ENCODE measurements at regions not wholly inside any gene's neighbourhood (a gene's known extent, or its start where the extent isn't known, plus 50 kb on each side); places are given as distances from the start of the nearest gene placed in this dataset.
"Not testable (repeated sequence)": the region's sequence is repeated elsewhere in the genome, so short reads cannot be mapped to it uniquely, and the experiment has no call there.

DNA sequence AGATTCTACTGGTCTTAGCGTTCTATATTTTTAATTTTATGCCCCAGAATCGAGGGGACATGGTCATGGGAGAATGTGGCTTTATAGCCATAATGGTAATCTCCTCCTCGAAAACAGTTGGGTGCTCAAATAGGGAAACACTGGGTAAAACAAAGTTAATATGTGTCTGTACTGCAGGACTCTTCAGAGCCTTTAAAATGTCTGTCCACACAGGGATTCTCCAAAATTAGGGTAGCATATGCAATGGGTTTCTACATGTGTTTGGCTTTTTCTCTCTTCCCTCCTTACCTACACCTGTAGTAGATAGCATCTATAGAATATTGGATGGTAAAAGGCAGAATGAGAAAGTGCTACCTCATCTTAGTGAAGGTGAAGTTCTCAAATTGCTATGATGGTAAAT, 130.0 kb upstream of the NR3C1 start:
- Histone ChIP-seq H3K9me3 (no peaks in the 10 kb centered on the region), H3K4me3 (no peak overlapping the region), H3K4me1 (no peaks in the 10 kb centered on the region), H3K27me3 (ENCODE audit: low read depth) (no peaks in the 10 kb centered on the region), H3K36me3 (replicated peaks) (no peaks in the 10 kb centered on the region)
- no peak for DNase-seq (ENCODE audit: low spot score in 2 of 2)
- in situ Hi-C loops (cut with MboI; ENCODE audit: low sequenced_read_pairs), result no loop called here

DNA sequence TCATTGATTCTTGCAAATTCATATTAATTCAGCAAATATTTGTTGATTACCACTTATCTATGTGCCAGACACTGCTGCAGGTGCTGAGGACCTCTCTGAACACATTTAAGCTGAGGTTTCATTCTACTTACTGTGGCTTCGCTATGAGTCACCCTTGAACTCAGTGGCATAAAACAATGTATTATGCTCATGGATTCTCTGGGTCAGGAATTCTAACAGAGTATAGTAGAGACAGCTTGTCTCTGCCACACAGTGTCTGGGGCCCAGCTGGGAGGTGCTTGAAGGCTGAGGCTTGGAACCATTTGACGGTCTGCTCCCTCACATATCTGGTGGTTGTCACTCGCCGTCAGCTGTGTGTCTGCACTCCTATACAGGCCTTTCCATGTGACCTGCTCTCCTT, 124.3 kb upstream of the NR3C1 start:
- in situ Hi-C loops (cut with MboI; ENCODE audit: low sequenced_read_pairs), result no loop called here
- H3K4me3 ChIP-seq, result no peak overlapping the region

DNA sequence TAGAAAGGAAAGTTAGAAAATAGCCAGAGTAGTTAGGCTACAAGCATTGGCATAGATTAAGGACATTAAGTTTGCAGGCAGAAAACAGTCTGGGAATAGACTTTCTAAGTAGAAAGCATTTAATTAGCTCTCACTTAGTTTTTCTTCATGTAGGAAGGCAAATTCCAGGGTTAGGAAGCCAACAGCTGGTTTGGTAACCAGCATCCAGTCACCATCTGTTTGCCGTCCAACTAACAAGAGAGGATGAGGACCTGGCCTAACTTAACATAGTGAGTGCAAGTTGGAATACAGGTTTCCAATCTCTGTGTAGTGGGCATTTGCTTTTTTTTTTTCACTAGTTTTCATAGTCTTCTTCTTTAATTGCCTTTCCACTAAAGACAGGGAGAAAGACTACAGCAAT, 121.7 kb upstream of the NR3C1 start:
- Histone ChIP-seq H3K9me3 (no peaks in the 10 kb centered on the region), H3K4me1 (no peaks in the 10 kb centered on the region), H3K36me3 (replicated peaks) (no peaks in the 10 kb centered on the region), H3K4me3 (no peak overlapping the region), H3K27me3 (ENCODE audit: low read depth) (no peaks in the 10 kb centered on the region)
- no peak for DNase-seq (ENCODE audit: low spot score in 2 of 2)
- in situ Hi-C loops (cut with MboI; ENCODE audit: low sequenced_read_pairs), result no loop called here

More for the DNA sequence above, 124.3 kb upstream of the NR3C1 start:
- DNase-seq (ENCODE audit: low spot score in 2 of 2), result no peak
- Histone ChIP-seq H3K9me3 (no peaks in the 10 kb centered on the region), H3K36me3 (replicated peaks) (no peaks in the 10 kb centered on the region), H3K27me3 (ENCODE audit: low read depth) (no peaks in the 10 kb centered on the region), H3K4me1 (no peaks in the 10 kb centered on the region)

DNA sequence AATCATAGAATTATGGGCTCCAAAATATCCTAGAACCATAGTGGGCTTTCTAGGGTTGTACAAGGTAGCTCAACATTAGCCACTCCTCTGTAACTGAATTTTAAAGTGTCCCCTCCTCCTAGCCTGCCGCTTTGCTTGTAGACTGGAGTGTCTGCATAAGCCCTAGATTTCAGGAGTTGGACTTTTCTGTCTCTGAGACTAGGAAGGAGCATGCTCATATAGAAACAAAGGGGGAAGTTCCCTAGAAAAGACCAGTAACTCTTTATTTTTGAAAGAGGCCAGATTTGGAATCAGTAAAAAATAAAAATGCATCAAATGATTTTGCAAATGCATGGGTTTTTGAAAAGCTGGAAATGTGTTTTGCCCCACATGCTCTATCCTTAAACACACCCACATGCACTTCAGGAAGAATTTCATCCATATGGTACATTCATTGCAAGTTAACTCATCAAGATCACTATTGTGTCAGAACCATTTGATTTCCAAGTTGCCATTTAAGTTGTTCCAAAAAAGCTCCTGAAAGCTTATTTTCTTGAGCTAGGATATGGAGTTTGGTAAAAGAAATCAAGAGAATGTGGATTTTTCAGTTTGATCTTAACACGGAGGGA, 121.0 kb upstream of the NR3C1 start:
- Histone ChIP-seq H3K36me3 (replicated peaks) (no peaks in the 10 kb centered on the region), H3K4me3 (no peak overlapping the region), H3K4me1 (no peaks in the 10 kb centered on the region), H3K27me3 (ENCODE audit: low read depth) (no peaks in the 10 kb centered on the region), H3K9me3 (no peaks in the 10 kb centered on the region)
- no peak for DNase-seq (ENCODE audit: low spot score in 2 of 2)
- in situ Hi-C loops (cut with MboI; ENCODE audit: low sequenced_read_pairs), result no loop called here

DNA sequence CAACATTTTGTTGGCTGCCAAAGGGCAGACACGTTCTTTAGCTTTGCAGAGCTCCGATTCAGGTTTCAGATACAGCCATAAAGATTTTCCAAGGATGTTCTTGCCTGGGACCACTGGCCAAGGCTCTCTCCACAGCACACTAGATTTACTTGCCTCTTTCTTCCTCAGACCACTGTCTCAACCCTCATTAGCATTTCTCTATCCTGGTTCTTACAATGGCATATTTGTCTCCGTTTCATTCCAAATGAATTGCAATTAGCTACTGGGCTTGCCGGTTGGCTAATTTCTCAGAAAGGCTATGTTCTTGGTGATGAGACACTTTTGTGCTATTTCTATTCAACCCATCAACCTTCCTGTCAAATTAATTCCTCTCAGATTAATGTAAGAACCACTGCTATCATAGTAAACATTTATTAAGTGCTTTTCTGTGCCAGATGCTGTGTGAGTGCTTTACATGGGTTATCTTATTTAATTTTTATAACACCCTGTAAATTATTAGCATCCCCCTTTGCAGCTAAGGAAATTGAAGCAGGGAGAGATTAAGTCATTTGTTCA, 118.4 kb upstream of the NR3C1 start:
- Histone ChIP-seq H3K4me1 (no peaks in the 10 kb centered on the region), H3K36me3 (replicated peaks) (no peaks in the 10 kb centered on the region), H3K4me3 (no peak overlapping the region), H3K27me3 (ENCODE audit: low read depth) (no peaks in the 10 kb centered on the region), H3K9me3 (no peaks in the 10 kb centered on the region)
- DNase-seq (ENCODE audit: low spot score in 2 of 2), result no peak
- in situ Hi-C loops (cut with MboI; ENCODE audit: low sequenced_read_pairs), result no loop called here

- in situ Hi-C loops (cut with MboI; ENCODE audit: low sequenced_read_pairs), result no loop called here
- DNase-seq (ENCODE audit: low spot score in 2 of 2), result no peak
- no peaks in the 10 kb centered on the region for H3K4me1 ChIP-seq
- no peaks in the 10 kb centered on the region for H3K27me3 ChIP-seq (ENCODE audit: low read depth)
- H3K4me3 ChIP-seq, result no peak overlapping the region
- no peaks in the 10 kb centered on the region for H3K36me3 ChIP-seq (replicated peaks)
- H3K9me3 ChIP-seq, result no peaks in the 10 kb centered on the region
Observed at GRCh38 chr5:143521141-143521540, 117.7 kb upstream of the NR3C1 start.

DNA sequence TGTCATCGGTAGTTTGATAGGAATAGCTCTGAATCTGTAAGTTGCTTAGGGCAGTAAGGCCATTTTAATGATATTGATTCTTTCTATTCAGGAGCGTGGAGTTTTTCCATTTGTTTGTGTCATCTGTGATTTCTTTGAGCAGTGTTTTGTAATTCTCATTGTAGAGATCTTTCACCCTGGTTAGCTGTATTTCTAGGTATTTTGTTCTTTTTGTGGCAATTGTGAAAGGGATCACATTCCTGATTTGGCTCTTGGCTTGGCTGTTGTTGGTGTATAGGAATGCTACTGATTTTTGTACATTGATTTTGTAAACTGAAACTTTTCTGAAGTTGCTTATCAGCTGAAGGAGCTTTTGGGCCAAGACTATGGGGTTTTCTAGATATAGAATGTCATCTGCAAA, 115.7 kb upstream of the NR3C1 start:
- DNase-seq (ENCODE audit: low spot score in 2 of 2); H3K4me3 ChIP-seq; H3K4me1 ChIP-seq; H3K36me3 ChIP-seq (replicated peaks); H3K9me3 ChIP-seq; H3K27me3 ChIP-seq (ENCODE audit: low read depth); in situ Hi-C loops (cut with MboI; ENCODE audit: low sequenced_read_pairs): not testable (repeated sequence)

DNA sequence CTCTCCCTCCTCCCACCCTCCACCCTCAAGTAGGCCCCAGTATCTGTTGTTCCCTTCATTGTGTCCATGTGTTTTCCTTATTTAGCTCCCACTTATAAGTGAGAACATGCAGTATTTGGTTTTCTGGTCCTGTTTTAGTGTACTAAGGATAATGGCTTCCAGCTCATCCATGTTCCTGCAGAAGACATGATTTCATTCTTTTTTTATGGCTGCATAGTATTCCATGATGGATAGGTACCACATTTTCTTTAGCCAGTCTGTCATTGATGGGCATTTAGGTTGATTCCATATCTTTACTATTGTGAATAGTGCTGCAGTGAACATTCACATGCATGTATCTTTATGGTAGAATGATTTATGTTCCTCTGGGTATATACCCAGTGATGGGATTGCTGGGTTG, 114.3 kb upstream of the NR3C1 start:
- H3K36me3 ChIP-seq (replicated peaks); DNase-seq (ENCODE audit: low spot score in 2 of 2); H3K9me3 ChIP-seq; H3K4me1 ChIP-seq; H3K4me3 ChIP-seq; H3K27me3 ChIP-seq (ENCODE audit: low read depth); in situ Hi-C loops (cut with MboI; ENCODE audit: low sequenced_read_pairs): not testable (repeated sequence)

GRCh38 chr5:143516249-143516648, 112.8 kb upstream of the NR3C1 start:
- DNase-seq (ENCODE audit: low spot score in 2 of 2), result no peak
- no peak overlapping the region for H3K4me3 ChIP-seq
- H3K4me1 ChIP-seq, result no peaks in the 10 kb centered on the region
- no peaks in the 10 kb centered on the region for H3K9me3 ChIP-seq
- in situ Hi-C loops (cut with MboI; ENCODE audit: low sequenced_read_pairs), result no loop called here
- no peaks in the 10 kb centered on the region for H3K27me3 ChIP-seq (ENCODE audit: low read depth)
- no peaks in the 10 kb centered on the region for H3K36me3 ChIP-seq (replicated peaks)

DNA sequence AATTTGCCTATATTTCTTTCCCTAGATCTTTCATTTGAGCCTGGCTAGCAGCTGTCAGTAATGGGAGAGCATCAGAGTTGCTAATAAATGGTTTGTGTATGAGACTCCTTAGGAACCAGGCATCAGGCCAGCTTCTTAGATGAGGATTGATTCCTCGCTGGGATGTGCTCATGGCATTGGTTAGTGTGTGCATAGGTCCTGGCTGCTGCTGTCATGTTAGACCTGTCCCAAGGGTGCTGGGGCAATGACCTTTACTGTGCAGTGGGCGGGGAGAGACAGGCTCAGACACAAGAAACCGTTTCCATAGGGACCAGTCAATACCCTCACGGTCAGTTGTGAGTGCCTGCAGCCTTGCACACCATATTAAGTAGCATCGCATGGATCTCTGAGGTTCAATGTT, 112.3 kb upstream of the NR3C1 start:
- in situ Hi-C loops (cut with MboI; ENCODE audit: low sequenced_read_pairs), result no loop called here
- no peak overlapping the region for H3K4me3 ChIP-seq

GRCh38 chr5:143514616-143515335, 111.3 kb upstream of the NR3C1 start:
- no peak for DNase-seq (ENCODE audit: low spot score in 2 of 2)
- Histone ChIP-seq H3K4me1 (no peaks in the 10 kb centered on the region), H3K4me3 (no peak overlapping the region), H3K27me3 (ENCODE audit: low read depth) (no peaks in the 10 kb centered on the region), H3K9me3 (no peaks in the 10 kb centered on the region), H3K36me3 (replicated peaks) (no peaks in the 10 kb centered on the region)
- in situ Hi-C loops (cut with MboI; ENCODE audit: low sequenced_read_pairs), result no loop called here

More for the DNA sequence above, 112.3 kb upstream of the NR3C1 start:
- Histone ChIP-seq H3K36me3 (replicated peaks) (no peaks in the 10 kb centered on the region), H3K4me1 (no peaks in the 10 kb centered on the region), H3K9me3 (no peaks in the 10 kb centered on the region), H3K27me3 (ENCODE audit: low read depth) (no peaks in the 10 kb centered on the region)
- DNase-seq (ENCODE audit: low spot score in 2 of 2), result no peak

GRCh38 chr5:143513720-143514119, 110.2 kb upstream of the NR3C1 start:
- Histone ChIP-seq H3K36me3 (replicated peaks) (no peaks in the 10 kb centered on the region), H3K9me3 (no peaks in the 10 kb centered on the region), H3K27me3 (ENCODE audit: low read depth) (no peaks in the 10 kb centered on the region), H3K4me1 (no peaks in the 10 kb centered on the region), H3K4me3 (no peak overlapping the region)
- in situ Hi-C loops (cut with MboI; ENCODE audit: low sequenced_read_pairs), result no loop called here
- DNase-seq (ENCODE audit: low spot score in 2 of 2), result no peak

DNA sequence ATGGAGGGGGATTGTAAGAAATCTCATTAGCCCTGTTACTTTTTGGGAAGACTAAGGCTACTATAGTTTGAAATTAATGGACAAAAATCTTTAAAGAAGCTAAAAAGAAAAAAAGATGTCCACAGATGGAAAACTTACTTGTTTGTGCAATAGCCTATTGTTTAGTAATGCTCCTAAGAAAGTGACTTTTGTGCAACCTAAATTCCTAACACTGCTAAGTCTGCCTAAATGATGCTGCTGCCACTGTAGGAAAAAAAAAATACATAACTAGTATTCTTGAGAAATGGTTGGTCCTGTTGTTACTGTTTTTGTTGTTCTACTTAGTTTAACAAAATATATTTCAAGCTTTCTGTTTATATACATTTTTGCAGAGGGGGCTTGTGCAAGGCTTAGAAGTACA, 108.2 kb upstream of the NR3C1 start:
- in situ Hi-C loops (cut with MboI; ENCODE audit: low sequenced_read_pairs), result no loop called here
- H3K36me3 ChIP-seq (replicated peaks), result no peaks in the 10 kb centered on the region

GRCh38 chr5:143509758-143510221, 106.3 kb upstream of the NR3C1 start:
- Histone ChIP-seq H3K4me3 (no peak overlapping the region), H3K9me3 (no peaks in the 10 kb centered on the region), H3K4me1 (no peaks in the 10 kb centered on the region), H3K36me3 (replicated peaks) (no peaks in the 10 kb centered on the region), H3K27me3 (ENCODE audit: low read depth) (no peaks in the 10 kb centered on the region)
- in situ Hi-C loops (cut with MboI; ENCODE audit: low sequenced_read_pairs), result no loop called here
- DNase-seq (ENCODE audit: low spot score in 2 of 2), result no peak

More for the DNA sequence above, 108.2 kb upstream of the NR3C1 start:
- no peaks in the 10 kb centered on the region for H3K4me1 ChIP-seq
- no peak overlapping the region for H3K4me3 ChIP-seq
- DNase-seq (ENCODE audit: low spot score in 2 of 2), result no peak
- H3K9me3 ChIP-seq, result no peaks in the 10 kb centered on the region
- no peaks in the 10 kb centered on the region for H3K27me3 ChIP-seq (ENCODE audit: low read depth)
